Motor neuron (in vitro differentiated cells): ENCODE measurements at regions not wholly inside any gene's neighbourhood (a gene's known extent, or its start where the extent isn't known, plus 50 kb on each side); places are given as distances from the start of the nearest gene placed in this dataset.

ENCODE experiments used
- ATAC-seq, 8 experiments: fragments of 200-7000 bp; cut with Tn5 transposase; replicated peaks in 6 of 8; 2 replicates each; pipeline ENCODE4 v1.8.0; 2021; ENCODE audit warnings: mild to moderate bottlenecking in 8 of 8, moderate library complexity in 8 of 8
- H3K27ac ChIP-seq, 2 donors: fragments of 250-450 bp; sonication (Bioruptor Pico); 2 replicates each; pipeline ENCODE4 v1.9.0; 2021; ENCODE audit warnings: antibody characterized with exemption in 2 of 2, mild to moderate bottlenecking in 2 of 2, moderate library complexity in 1 of 2
- H3K4me1 ChIP-seq, 2 donors: fragments of 250-450 bp; sonication (Bioruptor Pico); replicated peaks in 1 of 2; 2 replicates each; pipeline ENCODE4 v1.6.1; 2021; ENCODE audit warnings: antibody characterized with exemption in 2 of 2, mild to moderate bottlenecking in 2 of 2, moderate library complexity in 1 of 2
- H3K4me3 ChIP-seq, 5 donors: fragments of 250-450 bp; sonication (Bioruptor Pico); 2 replicates each; pipeline ENCODE4 v1.9.0; 2021; ENCODE audit warnings: antibody characterized with exemption in 5 of 5, mild to moderate bottlenecking in 5 of 5, moderate library complexity in 4 of 5
- WGBS, 10 experiments: fragments of 450-650 bp; shearing (Covaris generic); methylation state at CpG; one replicate each; pipeline ENCODE4 v1.0.0; 2022; 5-methylcytosine and 5-hydroxymethylcytosine counted together
- in situ Hi-C, 9 experiments: fragments of 400-800 bp; cut with MboI; loops; one replicate each; pipeline ENCODE4 v1.15.0; 2021; ENCODE audit warnings: low sequenced_read_pairs in 9 of 9, low pct_unique_long_range_greater_than_20kb in 2 of 9; ENCODE audit not compliant: unreplicated experiment in 9 of 9

DNA sequence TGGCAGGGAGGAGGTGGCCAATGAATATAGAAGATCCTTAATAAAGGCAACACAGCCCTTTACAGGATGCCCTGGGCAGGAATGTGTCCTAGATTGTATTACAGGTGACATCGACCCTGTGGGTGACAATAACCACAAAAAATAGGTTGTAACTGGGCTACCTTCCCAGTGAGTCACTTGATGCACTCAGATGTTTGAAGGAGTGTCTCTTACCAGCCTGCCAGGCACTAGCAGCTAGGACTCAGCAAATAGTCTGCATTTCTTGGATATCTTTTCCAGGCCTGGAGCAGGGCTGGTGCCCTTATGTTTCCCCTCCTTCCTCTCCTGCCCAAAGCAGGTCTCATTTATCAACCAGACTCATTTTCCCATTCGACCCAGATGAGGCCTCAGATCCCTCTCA lies 50.9 kb upstream of the TMEM164 start:
- H3K27ac ChIP-seq: no peak overlapping the region
- no peak for ATAC-seq
- in situ Hi-C loops: no loop called here
- no peak overlapping the region for H3K4me3 ChIP-seq
- 10% methylated on average over 2 of the region's 2 CpGs; no CpG with 5 or more reads in 8 of the 10 experiments for WGBS, 10 experiments
- peaks cover 0 to 5% of the 10 kb centered on the region in 2 donors for H3K4me1 ChIP-seq

DNA sequence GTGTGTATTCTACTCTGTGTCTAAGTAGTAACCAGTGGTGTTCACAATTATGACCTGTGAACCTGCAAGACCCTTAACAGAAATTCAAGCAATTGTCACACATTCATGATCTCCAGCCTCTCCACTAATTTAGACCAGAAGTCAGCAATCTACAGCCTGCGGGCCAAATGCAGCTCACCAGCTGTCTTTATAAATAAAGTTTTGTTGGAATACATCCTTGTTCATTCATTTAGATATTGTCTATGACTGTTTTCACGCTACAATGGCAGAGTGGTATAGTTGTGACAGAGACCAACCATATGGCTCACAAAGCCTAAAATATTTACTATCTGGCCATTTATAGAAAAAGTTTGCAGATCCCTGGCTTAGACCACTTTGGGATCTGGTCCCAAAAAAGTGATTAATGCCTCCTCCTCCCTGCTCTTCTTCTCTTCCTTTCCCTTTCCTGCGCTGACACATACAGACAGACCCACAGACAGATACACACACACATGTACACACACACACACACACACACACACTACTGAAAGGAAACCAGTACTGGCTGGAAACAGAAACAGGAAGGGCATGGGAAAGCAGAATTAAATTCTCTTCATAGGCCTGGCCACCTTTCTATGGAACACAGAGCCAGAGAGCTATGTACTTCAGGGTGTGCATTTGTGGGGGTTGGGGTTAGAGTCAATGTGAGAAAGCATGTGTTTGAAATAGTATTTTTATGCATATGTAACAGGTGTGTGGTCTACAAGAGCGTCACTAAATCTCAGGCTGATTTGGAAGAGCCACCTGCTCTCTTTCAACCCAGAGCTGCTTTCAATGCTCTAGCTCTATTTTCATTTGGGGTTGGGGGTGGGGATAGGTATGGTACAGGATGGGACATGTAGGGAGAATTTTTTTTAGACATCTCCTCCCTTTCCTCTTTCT lies 49.7 kb upstream of the TMEM164 start:
- no peak for ATAC-seq
- 57 to 100% (median 81%) methylated on average over 1 to 3 of the region's 4 CpGs; no CpG with 5 or more reads in 4 of the 10 experiments for WGBS, 10 experiments
- H3K27ac ChIP-seq: no peak overlapping the region
- H3K4me1 ChIP-seq: no peaks in the 10 kb centered on the region
- in situ Hi-C loops: no loop called here
- H3K4me3 ChIP-seq: no peak overlapping the region
